K562 (cell line): ENCODE measurements at regions not wholly inside any gene's neighbourhood (a gene's known extent, or its start where the extent isn't known, plus 50 kb on each side); places are given as distances from the start of the nearest gene placed in this dataset.

Experiments
- ATAC-seq: fragments of 200-7000 bp; cut with Tn5 transposase; 3 replicates; pipeline ENCODE4 v1.9.1; 2020; ENCODE audit warnings: moderate library complexity
- BruUV-seq: library from RNA; stranded (reverse); fragments of 400-500 nt; replicated peaks from 2 replicates; lab custom pipeline; 2021; lab: Mats Ljungman, UMichigan
- CTCF ChIA-PET: fragments of 300-600 bp; formaldehyde crosslinking; extraction: SDS; loops from one replicate; lab custom pipeline; 2021; ENCODE audit warnings: low intra/inter-chr PET ratio; lab: Yijun Ruan, JAX
- POLR2A ChIA-PET: fragments of 300-600, 350-650 bp; sonication (Branson Sonifier 250); formaldehyde crosslinking; extraction: SDS; loops from one replicate; lab custom pipeline; 2021; ENCODE audit warnings: antibody characterized with exemption, inconsistent platforms; lab: Yijun Ruan, JAX
- DNase-seq, 4 experiments: peaks; one replicate each; pipeline versions ENCODE4 v3.0.0 to v3.0.0-alpha.2; 2011 to 2018; ENCODE audit warnings: low spot score in 3 of 4, mixed read lengths in 3 of 4; ENCODE audit errors: extremely low read depth in 1 of 4
- FAIRE-seq: peaks from 2 replicates; lab custom pipeline; 2011; peaks lifted over from hg19 to GRCh38; lab: Jason Lieb, UNC
- H2AFZ ChIP-seq: 2 replicates; pipeline ENCODE4 v1.6.0; 2011; ENCODE audit warnings: low read depth, low read length, control low read depth, inconsistent platforms
- H3K27ac ChIP-seq: fragments of 200-600 bp; 3 replicates; pipeline ENCODE4 v1.8.0; 2011; ENCODE audit warnings: low read depth, mild to moderate bottlenecking, control low read depth, inconsistent platforms, low read length, moderate library complexity, mixed read lengths; ENCODE audit errors: extremely low read depth
- H3K27me3 ChIP-seq, 2 experiments: fragments of 300-600 bp in 1 of 2; 2 replicates in 1 of 2; 3 replicates in 1 of 2; pipeline versions ENCODE4 v1.6.0 to v1.8.0; 2011; ENCODE audit warnings: inconsistent platforms in 2 of 2, low read length in 2 of 2, mild to moderate bottlenecking in 1 of 2, mixed read lengths in 1 of 2, moderate library complexity in 1 of 2; ENCODE audit not compliant: control insufficient read depth in 2 of 2, insufficient read depth in 2 of 2
- H3K36me3 ChIP-seq: fragments of 300-600 bp; 3 replicates; pipeline ENCODE4 v1.8.0; 2011; ENCODE audit warnings: mild to moderate bottlenecking, low read length, inconsistent platforms; ENCODE audit not compliant: control insufficient read depth, insufficient read depth
- H3K4me1 ChIP-seq, 2 experiments: fragments of 200-600 bp in 1 of 2; replicated peaks in 1 of 2; 2 replicates in 1 of 2; 3 replicates in 1 of 2; pipeline versions ENCODE4 v1.5.1 to v1.8.0; 2011; ENCODE audit warnings: inconsistent platforms in 2 of 2, low read length in 2 of 2, mild to moderate bottlenecking in 1 of 2, mixed read lengths in 1 of 2, moderate library complexity in 1 of 2; ENCODE audit not compliant: control insufficient read depth in 2 of 2, insufficient read depth in 2 of 2
- H3K4me2 ChIP-seq: 2 replicates; pipeline ENCODE4 v1.6.1; 2011; ENCODE audit warnings: low read length, control low read depth, inconsistent platforms, mixed read lengths; ENCODE audit not compliant: insufficient read depth
- H3K4me3 ChIP-seq: fragments of 200-600 bp; sonication (generic), shearing (Covaris generic); 2 replicates; pipeline ENCODE4 v1.5.1; 2016; ENCODE audit warnings: control low read depth, inconsistent platforms
- H3K79me2 ChIP-seq: fragments of 200-600 bp; 3 replicates; pipeline ENCODE4 v1.8.0; 2011; ENCODE audit warnings: low read length, inconsistent platforms; ENCODE audit not compliant: control insufficient read depth, insufficient read depth
- H3K9ac ChIP-seq, 2 experiments: 2 replicates each; pipeline versions ENCODE4 v1.6.0 to v1.6.1; 2011; ENCODE audit warnings: low read depth in 2 of 2, low read length in 2 of 2, control low read depth in 1 of 2, inconsistent platforms in 1 of 2, mild to moderate bottlenecking in 1 of 2, mixed read lengths in 1 of 2; ENCODE audit not compliant: insufficient read depth in 1 of 2
- H3K9me1 ChIP-seq: one replicate; pipeline ENCODE4 v1.6.0; 2011; ENCODE audit warnings: inconsistent platforms, mild to moderate bottlenecking, low read length, moderate library complexity; ENCODE audit not compliant: control insufficient read depth, insufficient read depth
- H3K9me3 ChIP-seq: replicated peaks from 2 replicates; pipeline ENCODE4 v1.5.1; 2011; ENCODE audit warnings: low read depth, low read length, inconsistent platforms; ENCODE audit not compliant: control insufficient read depth, insufficient read depth
- H4K20me1 ChIP-seq: replicated peaks from 2 replicates; pipeline ENCODE4 v1.6.1; 2011; ENCODE audit warnings: low read length, inconsistent platforms, mixed read lengths; ENCODE audit not compliant: control insufficient read depth, insufficient read depth
- CEBPB ChIP-seq: fragments of 450-650 bp; IDR thresholded peaks from 2 replicates; pipeline ENCODE4 v1.6.1; 2016; ENCODE audit warnings: missing genetic modification characterization, missing compliant biosample characterization
- CEBPG ChIP-seq, 3 experiments: fragments of 200-800 bp in 1 of 3; sonication (Bioruptor generic) in 1 of 3; sonication (generic) in 1 of 3; formaldehyde crosslinking in 1 of 3; IDR thresholded peaks in 2 of 3; conservative IDR thresholded peaks in 1 of 3; 2 replicates each; pipeline versions ENCODE4 v1.6.1 to v1.8.0; 2016 to 2022; ENCODE audit warnings: missing compliant biosample characterization in 2 of 3, missing genetic modification characterization in 2 of 3, mild to moderate bottlenecking in 1 of 3, missing genetic modification reagents in 1 of 3
- ELF4 ChIP-seq: fragments of 450-650 bp; formaldehyde crosslinking; IDR thresholded peaks from 2 replicates; pipeline ENCODE4 v1.4.0; 2022; ENCODE audit warnings: missing genetic modification characterization
- KLF6 ChIP-seq: fragments of 250-450 bp; sonication (Bioruptor Pico); IDR thresholded peaks from 2 replicates; pipeline ENCODE4 v1.4.0; 2020; ENCODE audit warnings: mild to moderate bottlenecking, moderate library complexity, borderline replicate concordance
- MAFF ChIP-seq: IDR thresholded peaks from 2 replicates; pipeline ENCODE4 v1.6.1; 2012; ENCODE audit warnings: low read length, improper control_type of control experiment
- NCOA2 ChIP-seq, 2 experiments: fragments of 450-650 bp; IDR thresholded peaks; 2 replicates each; pipeline ENCODE4 v1.6.1; 2018; ENCODE audit warnings: mild to moderate bottlenecking in 2 of 2, moderate library complexity in 1 of 2; ENCODE audit not compliant: partially characterized antibody in 2 of 2
- PCBP1 ChIP-seq: fragments of 200-400 bp; formaldehyde crosslinking; IDR thresholded peaks from 2 replicates; pipeline ENCODE4 v1.6.1; 2018; ENCODE audit warnings: mild to moderate bottlenecking, low read depth, low read length; ENCODE audit not compliant: poor library complexity, severe bottlenecking
- PPARD ChIP-seq: fragments of 250-450 bp; sonication (Bioruptor Pico); IDR thresholded peaks from 2 replicates; pipeline ENCODE4 v1.8.0; 2022; ENCODE audit warnings: inconsistent platforms, mild to moderate bottlenecking, moderate library complexity
- STAG1 ChIP-seq: sonication (generic); formaldehyde crosslinking; IDR thresholded peaks from 2 replicates; pipeline ENCODE4 v1.5.0; 2020; ENCODE audit warnings: missing genetic modification reagents, borderline replicate concordance
- TRIM28 ChIP-seq: fragments of 450-650 bp; IDR thresholded peaks from 2 replicates; pipeline ENCODE4 v1.6.1; 2017
- U2AF2 ChIP-seq: fragments of 200-400 bp; formaldehyde crosslinking; optimal IDR thresholded peaks from 2 replicates; pipeline ENCODE3; 2017; ENCODE audit warnings: low read depth, mild to moderate bottlenecking, low read length
- ZBTB8A ChIP-seq: fragments of 450-650 bp; IDR thresholded peaks from 2 replicates; pipeline ENCODE4 v1.6.1; 2018; ENCODE audit warnings: mild to moderate bottlenecking, moderate library complexity; ENCODE audit not compliant: partially characterized antibody
- WGBS: fragments of 100-300 bp; shearing (Covaris generic); methylation state at CpG from one replicate; pipeline ENCODE4 v1.1.6; 2016; ENCODE audit warnings: low coverage, mixed read lengths; ENCODE audit not compliant: insufficient coverage; ENCODE audit errors: missing lambda C conversion rate; 5-methylcytosine and 5-hydroxymethylcytosine counted together
- in situ Hi-C: fragments of 300-500 bp; cut with MboI; formaldehyde crosslinking; loops from 4 replicates; pipeline ENCODE4 v1.15.0; 2018; ENCODE audit warnings: inconsistent platforms, mixed read lengths
- intact Hi-C: fragments of 100-400 bp; cut with micrococcal nuclease; formaldehyde crosslinking; loops from 2 replicates; pipeline ENCODE4 v1.14.2; 2022
- TF ChIP-seq, protein P1 (sequence below): IDR thresholded peaks from 3 replicates; pipeline ENCODE4 v1.6.1; 2011; ENCODE audit warnings: borderline replicate concordance, mild to moderate bottlenecking; ENCODE audit not compliant: insufficient read length, insufficient read depth
- TF ChIP-seq, protein P2 (sequence below): fragments of 450-650 bp; IDR thresholded peaks from 2 replicates; pipeline ENCODE4 v1.7.0; 2016; ENCODE audit warnings: borderline replicate concordance

DNA sequence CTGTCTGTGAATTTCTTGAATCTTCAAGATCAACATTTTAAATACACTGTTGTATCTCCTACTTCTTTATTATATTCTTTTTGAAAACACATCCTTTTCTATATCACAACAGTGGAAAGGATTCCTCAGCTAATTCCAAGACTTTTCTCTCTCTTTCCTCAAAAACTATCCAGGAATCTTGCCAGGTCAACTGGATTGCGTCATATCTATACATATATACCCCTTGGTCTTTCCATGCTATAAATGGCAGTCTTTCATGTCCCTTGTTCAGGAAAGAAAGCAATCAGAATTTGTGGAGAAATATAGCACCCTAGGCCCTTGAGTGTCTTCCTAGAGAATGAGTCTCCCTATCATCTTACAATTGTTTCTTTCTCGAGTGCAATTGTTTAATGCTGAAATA lies 149.0 kb downstream of the KCNA5 start:
- in situ Hi-C loops: loop anchor here (10.0 to 25.0 kb wide), 2 partner anchors 242 to 595 kb away; partner anchors contain the start of gene NTF3
- no peaks in the 10 kb centered on the region for H3K9me3 ChIP-seq
- FAIRE-seq (no peak), DNase-seq (no peak)
- no peaks in the 10 kb centered on the region for H3K79me2 ChIP-seq
- no peaks in the 10 kb centered on the region for H3K27me3 ChIP-seq
- H3K9me1 ChIP-seq: no peaks in the 10 kb centered on the region
- intact Hi-C loops: no loop called here
- BruUV-seq: no TSS peak
- H3K4me3 ChIP-seq: no peak overlapping the region
- TF ChIP-seq U2AF2: no peak
- TF ChIP-seq PCBP1: no peak
- TF ChIP-seq CEBPB (tag): peak; percentile 55
- TF ChIP-seq CEBPG (CRISPR knock-in tag; IDR thresholded peaks at IDR 0.05): no peak
- TF ChIP-seq CEBPG (tag; conservative IDR thresholded peaks at IDR 0.05 in 1 of 2, IDR thresholded peaks at IDR 0.05 in 1 of 2): peak; percentile 50 to 66
- TF ChIP-seq, all 486 proteins: peak for 2
- Histone ChIP-seq H3K4me2 (no peak overlapping the region), H3K9ac (no peak overlapping the region), H3K27ac (no peak overlapping the region), H3K36me3 (no peaks in the 10 kb centered on the region), H2AFZ (no peak overlapping the region), H4K20me1 (no peaks in the 10 kb centered on the region), H3K4me1 (no peaks in the 10 kb centered on the region)
- 0% methylated on average over 2 of the region's 2 CpGs for WGBS
- POLR2A ChIA-PET: no interaction called here
- CTCF ChIA-PET: no interaction called here
- ATAC-seq: no peak

DNA sequence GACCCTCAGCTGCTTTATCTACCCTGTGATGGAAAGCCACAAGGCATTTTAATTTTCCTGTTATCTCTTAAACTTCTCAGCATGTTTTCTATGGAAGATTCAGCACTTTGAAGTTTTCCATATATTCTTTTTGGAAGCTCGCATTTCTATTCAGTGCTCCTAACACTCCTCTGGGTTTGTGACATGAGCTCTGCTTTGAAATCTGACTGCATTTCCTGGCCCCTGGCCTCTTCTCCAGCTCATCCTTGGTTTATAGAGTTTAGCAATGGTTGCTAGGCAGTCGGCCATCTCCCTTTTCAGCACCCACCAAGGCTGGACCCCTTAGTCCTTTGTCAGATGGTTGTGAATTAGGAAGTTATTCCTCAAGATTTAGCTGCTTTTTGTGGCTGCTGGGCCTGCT lies 150.6 kb downstream of the KCNA5 start:
- POLR2A ChIA-PET: interaction anchor here (0.6 to 1.2 kb wide), 4 partner anchors 13 to 203 kb away, joined by 3 to 4 read pairs (median 4); no protein-coding TSS in a partner anchor
- Histone ChIP-seq H3K4me3 (no peak overlapping the region), H4K20me1 (no peaks in the 10 kb centered on the region), H3K9me1 (no peaks in the 10 kb centered on the region), H3K4me1 (no peaks in the 10 kb centered on the region), H3K79me2 (no peaks in the 10 kb centered on the region), H3K9ac (no peak overlapping the region), H3K27ac (no peak overlapping the region), H2AFZ (no peak overlapping the region), H3K27me3 (no peaks in the 10 kb centered on the region), H3K4me2 (no peak overlapping the region), H3K36me3 (no peaks in the 10 kb centered on the region), H3K9me3 (no peaks in the 10 kb centered on the region)
- ATAC-seq (no peak), DNase-seq (no peak), FAIRE-seq (no peak)
- BruUV-seq: no TSS peak
- intact Hi-C loops: no loop called here
- WGBS: 0% methylated on average over 2 of the region's 2 CpGs
- in situ Hi-C loops: loop anchor here (10.0 to 25.0 kb wide), 2 partner anchors 240 to 593 kb away; partner anchors contain the start of gene NTF3
- CTCF ChIA-PET: no interaction called here
- TF ChIP-seq NCOA2 (IDR thresholded peaks at IDR 0.05; ENCODE audit: partially characterized antibody in 2 of 2) (no peak), PPARD (no peak), ZBTB8A (no peak), ELF4 (no peak), KLF6 (CRISPR knock-in tag) (no peak), MAFF (no peak), TRIM28 (no peak), STAG1 (CRISPR knock-in tag) (no peak)
- TF ChIP-seq, protein P1, sequence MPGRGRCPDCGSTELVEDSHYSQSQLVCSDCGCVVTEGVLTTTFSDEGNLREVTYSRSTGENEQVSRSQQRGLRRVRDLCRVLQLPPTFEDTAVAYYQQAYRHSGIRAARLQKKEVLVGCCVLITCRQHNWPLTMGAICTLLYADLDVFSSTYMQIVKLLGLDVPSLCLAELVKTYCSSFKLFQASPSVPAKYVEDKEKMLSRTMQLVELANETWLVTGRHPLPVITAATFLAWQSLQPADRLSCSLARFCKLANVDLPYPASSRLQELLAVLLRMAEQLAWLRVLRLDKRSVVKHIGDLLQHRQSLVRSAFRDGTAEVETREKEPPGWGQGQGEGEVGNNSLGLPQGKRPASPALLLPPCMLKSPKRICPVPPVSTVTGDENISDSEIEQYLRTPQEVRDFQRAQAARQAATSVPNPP: no peak
- TF ChIP-seq, protein P2, sequence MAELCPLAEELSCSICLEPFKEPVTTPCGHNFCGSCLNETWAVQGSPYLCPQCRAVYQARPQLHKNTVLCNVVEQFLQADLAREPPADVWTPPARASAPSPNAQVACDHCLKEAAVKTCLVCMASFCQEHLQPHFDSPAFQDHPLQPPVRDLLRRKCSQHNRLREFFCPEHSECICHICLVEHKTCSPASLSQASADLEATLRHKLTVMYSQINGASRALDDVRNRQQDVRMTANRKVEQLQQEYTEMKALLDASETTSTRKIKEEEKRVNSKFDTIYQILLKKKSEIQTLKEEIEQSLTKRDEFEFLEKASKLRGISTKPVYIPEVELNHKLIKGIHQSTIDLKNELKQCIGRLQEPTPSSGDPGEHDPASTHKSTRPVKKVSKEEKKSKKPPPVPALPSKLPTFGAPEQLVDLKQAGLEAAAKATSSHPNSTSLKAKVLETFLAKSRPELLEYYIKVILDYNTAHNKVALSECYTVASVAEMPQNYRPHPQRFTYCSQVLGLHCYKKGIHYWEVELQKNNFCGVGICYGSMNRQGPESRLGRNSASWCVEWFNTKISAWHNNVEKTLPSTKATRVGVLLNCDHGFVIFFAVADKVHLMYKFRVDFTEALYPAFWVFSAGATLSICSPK: no peak
